ENCODE measurements at regions not wholly inside any gene's neighbourhood (a gene's known extent, or its start where the extent isn't known, plus 50 kb on each side); places are given as distances from the start of the nearest gene placed in this dataset.
"Not testable (repeated sequence)": the region's sequence is repeated elsewhere in the genome, so short reads cannot be mapped to it uniquely, and the experiment has no call there.

GRCh38 chr4:54586320-54586955 lies 71.3 kb upstream of the KIT start:
- no peak for DNase-seq

GRCh38 chr4:54587107-54587891 lies 70.5 kb upstream of the KIT start:
- no peak for DNase-seq

DNA sequence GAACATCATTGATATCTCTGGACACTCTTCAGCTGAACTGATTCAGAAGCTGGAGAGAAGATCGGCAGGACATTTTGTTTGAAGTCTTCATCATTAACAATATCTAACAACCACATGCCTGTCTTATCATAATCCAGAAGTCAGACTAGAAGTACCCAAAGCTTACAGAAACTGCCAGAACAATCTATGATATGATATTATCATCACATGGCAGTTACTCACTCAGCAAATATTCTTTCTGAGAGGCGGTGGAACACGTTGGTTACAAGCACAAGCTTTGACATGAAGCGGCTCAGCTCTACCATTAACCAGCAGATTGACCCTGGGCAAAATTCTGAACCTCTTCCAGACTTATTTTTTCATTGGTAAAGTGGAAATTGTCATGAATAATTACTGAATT lies 69.4 kb upstream of the KIT start:
- no peak for DNase-seq

GRCh38 chr4:54589586-54589985 lies 68.2 kb upstream of the KIT start:
- no peak for DNase-seq

DNA sequence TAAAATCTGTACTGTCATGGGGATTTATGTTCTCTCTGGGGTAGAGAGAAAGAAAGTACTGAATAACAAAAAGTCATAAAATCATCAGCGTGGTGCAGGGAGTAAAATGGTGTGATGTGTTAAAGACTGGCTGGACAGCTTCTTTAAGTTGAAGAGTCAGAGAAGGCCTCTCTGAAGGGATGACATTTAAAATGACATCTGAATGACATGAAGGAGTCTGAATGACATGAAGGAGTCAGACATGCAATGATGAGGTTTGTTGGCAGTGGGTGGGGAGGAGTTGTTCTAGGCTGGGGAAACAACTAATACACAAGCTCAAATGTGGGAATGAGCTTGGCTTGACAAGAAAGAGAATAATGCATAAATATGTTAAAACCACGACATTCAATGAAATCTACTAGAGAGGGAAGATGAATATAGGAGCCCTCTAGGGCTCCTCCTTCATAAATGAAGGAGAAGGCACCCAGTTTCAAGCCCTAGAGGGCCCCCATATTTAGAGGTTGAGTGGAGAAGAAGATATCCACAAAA lies 63.9 kb upstream of the KIT start:
- no peak for DNase-seq

- DNase-seq = no peak
These were observed 61.6 kb upstream of the KIT start for GRCh38 chr4:54596201-54596600.

DNA sequence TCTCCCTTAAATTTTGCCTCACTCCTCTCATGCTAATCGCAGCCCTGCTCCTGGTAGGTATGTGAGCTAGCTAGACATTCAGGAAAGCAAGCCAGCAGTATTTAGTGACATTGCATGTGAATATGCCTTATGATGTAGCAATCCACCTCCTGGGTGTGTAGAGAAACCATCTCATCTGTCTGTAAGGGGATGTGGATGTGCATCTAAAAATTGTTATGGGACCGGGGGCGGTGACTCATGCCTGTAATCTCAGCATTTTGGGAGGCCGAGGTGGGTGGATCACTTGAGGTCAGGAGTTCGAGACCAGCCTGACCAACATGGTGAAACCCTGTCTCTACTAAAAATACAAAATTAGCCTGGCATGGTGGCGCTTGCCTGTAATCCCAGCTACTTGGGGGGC lies 60.1 kb upstream of the KIT start:
- DNase-seq = not testable (repeated sequence)

DNA sequence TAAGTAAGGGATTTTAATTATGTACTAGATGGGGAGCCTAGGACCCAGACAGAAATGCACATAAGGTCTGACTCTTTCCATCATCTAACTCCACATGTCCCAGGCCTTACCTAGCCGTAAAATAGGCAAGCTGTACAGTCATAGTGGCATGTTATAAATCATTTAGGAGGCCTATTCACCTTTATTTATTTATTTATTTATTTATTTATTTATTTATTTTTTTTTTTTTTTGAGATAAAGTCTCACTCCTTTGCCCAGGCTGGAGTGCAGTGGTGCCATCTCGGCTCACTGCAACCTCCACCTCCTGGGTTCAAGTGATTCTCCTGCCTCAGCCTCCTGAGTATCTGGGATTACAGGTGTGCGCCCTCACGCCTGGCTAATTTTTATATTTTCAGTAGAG lies 55.6 kb upstream of the KIT start:
- not testable (repeated sequence) for DNase-seq

- DNase-seq = no peak
These were observed 50.7 kb upstream of the KIT start for GRCh38 chr4:54607067-54607466.

GRCh38 chr4:54607521-54607920 lies 50.2 kb upstream of the KIT start:
- no peak for DNase-seq
